GM12891 (cell line): ENCODE measurements at regions not wholly inside any gene's neighbourhood (a gene's known extent, or its start where the extent isn't known, plus 50 kb on each side); places are given as distances from the start of the nearest gene placed in this dataset.

Experiments used
- POLR2A ChIP-seq: IDR thresholded peaks from 2 replicates; pipeline ENCODE4 v1.6.1; 2011; ENCODE audit warnings: low read depth, low read length, control low read depth
- POLR2AphosphoS5 ChIP-seq: IDR thresholded peaks from 2 replicates; pipeline ENCODE4 v1.6.1; 2011; ENCODE audit warnings: low read depth, low read length, control low read depth

- TF ChIP-seq POLR2A (no peak), POLR2AphosphoS5 (no peak)
These were observed 325.9 kb downstream of the ADAMTS20 start for GRCh38 chr12:43226151-43226550.
